ENCODE measurements at regions not wholly inside any gene's neighbourhood (a gene's known extent, or its start where the extent isn't known, plus 50 kb on each side); places are given as distances from the start of the nearest gene placed in this dataset.

GRCh38 chr14:45946251-45946650 is 693.2 kb upstream of the MIS18BP1 start:
- Histone ChIP-seq H3K4me2 (ENCODE audit: control insufficient read depth, extremely low read depth, insufficient read depth, low read depth, low read length) (no peak overlapping the region), H3K4me3 (ENCODE audit: control insufficient read depth in 2 of 3, extremely low read depth in 1 of 3, insufficient read depth in 2 of 3, low read depth in 1 of 3, low read length in 3 of 3) (no peak overlapping the region), H3K79me2 (ENCODE audit: control insufficient read depth, insufficient read depth, low read length) (no peaks in the 10 kb centered on the region), H3K9ac (ENCODE audit: control insufficient read depth, extremely low read depth, insufficient read depth, low read length) (no peak overlapping the region), H3K9me3 (ENCODE audit: control insufficient read depth, low read depth, low read length) (no peaks in the 10 kb centered on the region), H3K4me1 (ENCODE audit: control insufficient read depth, extremely low read depth, insufficient read depth, low read length) (no peaks in the 10 kb centered on the region), H2AFZ (ENCODE audit: control insufficient read depth, low read length) (no peak overlapping the region), H3K36me3 (ENCODE audit: control insufficient read depth in 2 of 2, extremely low read depth in 1 of 2, insufficient read depth in 2 of 2, low read length in 2 of 2) (no peaks in the 10 kb centered on the region), H3K27me3 (ENCODE audit: control insufficient read depth, extremely low read depth, insufficient read depth, low read length) (no peaks in the 10 kb centered on the region), H3K9me1 (ENCODE audit: control insufficient read depth, extremely low read depth, insufficient read depth, low read length) (no peaks in the 10 kb centered on the region), H4K20me1 (ENCODE audit: control insufficient read depth, extremely low read depth, insufficient read depth, low read length) (no peaks in the 10 kb centered on the region), H3K27ac (ENCODE audit: control insufficient read depth, insufficient read depth, low read length) (no peak overlapping the region)
- dilution Hi-C loops (cut with MboI; ENCODE audit: extremely low pct_ligation_motif_present, low sequenced_read_pairs): no loop called here
- DNase-seq (ENCODE audit: low read depth, low spot score) (no peak), FAIRE-seq (no peak)
- TF ChIP-seq EZH2 (IDR thresholded peaks at IDR 0.05; ENCODE audit: low read length) (no peak), CTCF (optimal IDR thresholded peaks at IDR 0.05 in 1 of 3, IDR thresholded peaks at IDR 0.05 in 1 of 3, conservative IDR thresholded peaks at IDR 0.05 in 1 of 3; ENCODE audit: extremely low read depth in 1 of 3, insufficient read depth in 2 of 3, low read length in 3 of 3) (no peak)

- dilution Hi-C loops (cut with MboI; ENCODE audit: extremely low pct_ligation_motif_present, low sequenced_read_pairs): no loop called here
- H3K4me1 ChIP-seq (ENCODE audit: control insufficient read depth, extremely low read depth, insufficient read depth, low read length): no peaks in the 10 kb centered on the region
- no peak overlapping the region for H2AFZ ChIP-seq (ENCODE audit: control insufficient read depth, low read length)
- H4K20me1 ChIP-seq (ENCODE audit: control insufficient read depth, extremely low read depth, insufficient read depth, low read length): no peaks in the 10 kb centered on the region
- no peaks in the 10 kb centered on the region for H3K79me2 ChIP-seq (ENCODE audit: control insufficient read depth, insufficient read depth, low read length)
- no peaks in the 10 kb centered on the region for H3K36me3 ChIP-seq (ENCODE audit: control insufficient read depth in 2 of 2, extremely low read depth in 1 of 2, insufficient read depth in 2 of 2, low read length in 2 of 2)
- H3K27ac ChIP-seq (ENCODE audit: control insufficient read depth, insufficient read depth, low read length): no peak overlapping the region
- DNase-seq (ENCODE audit: low read depth, low spot score): no peak
- FAIRE-seq: no peak
- no peaks in the 10 kb centered on the region for H3K9me1 ChIP-seq (ENCODE audit: control insufficient read depth, extremely low read depth, insufficient read depth, low read length)
- no peak overlapping the region for H3K9ac ChIP-seq (ENCODE audit: control insufficient read depth, extremely low read depth, insufficient read depth, low read length)
- TF ChIP-seq EZH2 (IDR thresholded peaks at IDR 0.05; ENCODE audit: low read length) (no peak), CTCF (optimal IDR thresholded peaks at IDR 0.05 in 1 of 3, IDR thresholded peaks at IDR 0.05 in 1 of 3, conservative IDR thresholded peaks at IDR 0.05 in 1 of 3; ENCODE audit: extremely low read depth in 1 of 3, insufficient read depth in 2 of 3, low read length in 3 of 3) (no peak)
- no peak overlapping the region for H3K4me2 ChIP-seq (ENCODE audit: control insufficient read depth, extremely low read depth, insufficient read depth, low read depth, low read length)
- H3K9me3 ChIP-seq (ENCODE audit: control insufficient read depth, low read depth, low read length): no peaks in the 10 kb centered on the region
- no peaks in the 10 kb centered on the region for H3K27me3 ChIP-seq (ENCODE audit: control insufficient read depth, extremely low read depth, insufficient read depth, low read length)
- H3K4me3 ChIP-seq (ENCODE audit: control insufficient read depth in 2 of 3, extremely low read depth in 1 of 3, insufficient read depth in 2 of 3, low read depth in 1 of 3, low read length in 3 of 3): no peak overlapping the region
Observed at GRCh38 chr14:45940318-45940717, 687.3 kb upstream of the MIS18BP1 start.
